Retina (tissue), 1 donor: ENCODE measurements at regions not wholly inside any gene's neighbourhood (a gene's known extent, or its start where the extent isn't known, plus 50 kb on each side); places are given as distances from the start of the nearest gene placed in this dataset.
"Not testable (repeated sequence)": the region's sequence is repeated elsewhere in the genome, so short reads cannot be mapped to it uniquely, and the experiment has no call there.

Source experiments
- DNase-seq: peaks from one replicate; pipeline ENCODE4 v3.0.0-alpha.2; 2016

GRCh38 chr7:145434811-145435210, 599.0 kb upstream of the TPK1 start:
- DNase-seq: no peak

DNA sequence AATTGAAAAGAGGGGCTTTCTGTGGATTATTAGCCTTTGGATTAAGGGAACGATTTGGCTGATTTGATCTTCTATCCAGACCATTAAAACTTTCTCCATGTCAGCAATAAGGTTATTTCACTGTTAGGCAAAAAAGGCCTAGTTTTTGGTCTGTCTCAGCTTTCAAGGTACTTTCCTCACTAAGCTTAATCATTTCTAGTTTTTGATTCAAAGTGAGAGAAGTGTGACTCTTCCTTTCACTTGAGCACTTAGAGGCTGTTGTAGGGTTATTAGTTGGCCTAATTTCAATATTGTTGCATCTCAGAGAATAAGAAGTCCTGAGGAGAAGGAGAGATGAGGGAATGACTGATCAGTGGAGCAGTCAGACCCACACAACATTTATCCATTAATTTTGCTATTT, 596.0 kb upstream of the TPK1 start:
- no peak for DNase-seq

DNA sequence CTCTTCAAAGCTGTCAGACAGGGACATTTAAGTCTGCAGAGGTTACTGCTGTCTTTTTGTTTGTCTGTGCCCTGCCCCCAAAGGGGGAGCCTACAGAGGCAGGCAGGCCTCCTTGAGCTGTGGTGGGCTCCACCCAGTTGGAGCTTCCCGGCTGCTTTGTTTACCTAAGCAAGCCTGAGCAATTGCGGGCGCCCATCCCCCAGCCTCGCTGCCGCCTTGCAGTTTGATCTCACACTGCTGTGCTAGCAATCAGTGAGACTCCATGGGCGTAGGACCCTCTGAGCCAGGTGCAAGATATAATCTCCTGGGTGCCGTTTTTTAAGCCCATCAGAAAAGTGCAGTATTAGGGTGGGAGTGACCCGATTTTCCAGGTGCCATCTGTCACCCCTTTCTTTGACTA, 582.6 kb upstream of the TPK1 start:
- DNase-seq: not testable (repeated sequence)

DNA sequence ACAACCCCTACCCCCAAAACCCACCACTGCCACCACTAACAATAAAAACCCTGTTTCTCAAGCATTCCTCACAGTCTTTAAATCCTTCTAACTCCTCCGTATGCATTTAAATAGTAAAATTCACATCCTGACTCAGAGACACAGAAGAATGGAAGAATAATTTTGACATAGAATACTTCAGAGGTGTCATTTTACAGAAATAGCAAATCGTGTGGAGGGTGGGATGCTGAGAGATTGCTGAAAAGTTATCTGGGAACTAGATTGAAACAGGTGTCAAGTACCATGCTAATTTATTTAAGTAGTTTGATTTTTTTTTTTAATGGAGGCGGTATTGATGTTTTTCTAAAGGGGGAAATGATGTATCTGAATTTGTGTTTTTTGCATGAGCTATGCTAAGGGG, 575.2 kb upstream of the TPK1 start:
- no peak for DNase-seq

GRCh38 chr7:145398758-145399157, 562.9 kb upstream of the TPK1 start:
- no peak for DNase-seq

GRCh38 chr7:145394126-145394525, 558.3 kb upstream of the TPK1 start:
- no peak for DNase-seq

- DNase-seq: no peak
Observed at GRCh38 chr7:145382762-145383161, 546.9 kb upstream of the TPK1 start.

DNA sequence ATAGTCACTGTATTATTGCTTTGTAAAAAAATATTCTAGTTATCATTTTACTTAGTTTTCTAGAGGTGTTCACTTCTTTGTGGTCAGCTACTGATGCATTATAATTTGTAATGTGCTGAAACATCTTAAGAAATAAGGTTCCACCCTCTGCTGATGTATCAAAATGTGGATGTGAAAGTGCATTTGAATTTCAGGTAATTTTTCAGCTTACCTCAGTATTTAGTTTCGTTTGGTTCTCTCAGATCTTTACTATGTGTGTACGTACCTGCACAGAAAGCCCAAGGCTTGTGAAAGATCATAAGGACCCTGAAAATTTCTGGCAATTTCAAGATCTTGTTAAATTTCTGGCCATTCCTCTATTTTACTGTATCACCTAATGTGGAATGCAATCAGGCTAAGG, 542.3 kb upstream of the TPK1 start:
- no peak for DNase-seq

- no peak for DNase-seq
Observed at GRCh38 chr7:145360511-145361100, 524.8 kb upstream of the TPK1 start.

DNA sequence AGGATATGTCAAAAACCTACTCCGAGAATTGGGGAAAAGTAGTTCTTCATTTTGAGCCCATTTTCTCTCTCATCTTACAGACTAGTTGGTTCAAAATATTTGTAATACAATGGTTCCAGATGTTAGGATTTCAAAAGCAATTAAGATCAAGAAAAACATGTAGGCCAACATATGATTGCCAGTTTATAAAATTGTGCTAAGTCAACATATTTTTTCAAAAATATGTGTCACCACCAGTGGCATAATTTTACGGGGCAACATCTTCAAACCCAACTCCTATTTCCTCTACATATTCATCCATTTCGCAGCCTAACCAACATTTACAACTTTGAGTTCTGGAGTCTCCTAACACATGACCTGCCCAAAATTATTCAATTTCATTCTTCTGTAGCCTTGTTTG, 514.5 kb upstream of the TPK1 start:
- DNase-seq: no peak

- not testable (repeated sequence) for DNase-seq
Observed at GRCh38 chr7:145349452-145349851, 513.6 kb upstream of the TPK1 start.

DNA sequence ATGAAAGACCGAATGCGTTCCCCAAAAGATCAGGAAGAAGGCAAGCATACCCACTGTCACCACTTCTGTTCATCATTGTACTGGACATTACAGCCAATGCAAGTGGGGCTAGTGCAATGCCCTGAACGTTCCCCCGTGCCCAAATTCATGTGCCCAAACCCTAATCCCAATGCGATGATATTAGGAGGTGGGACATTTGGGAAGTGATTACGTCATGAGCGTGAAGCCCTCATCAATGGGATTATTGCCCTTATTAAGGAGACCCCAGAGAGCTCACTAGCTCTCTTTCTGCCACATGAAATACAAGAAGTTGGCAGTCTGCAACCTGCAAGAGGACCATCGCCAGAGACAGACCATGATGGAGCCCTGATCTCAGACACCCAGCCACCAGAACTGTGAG, 511.4 kb upstream of the TPK1 start:
- DNase-seq: no peak

DNA sequence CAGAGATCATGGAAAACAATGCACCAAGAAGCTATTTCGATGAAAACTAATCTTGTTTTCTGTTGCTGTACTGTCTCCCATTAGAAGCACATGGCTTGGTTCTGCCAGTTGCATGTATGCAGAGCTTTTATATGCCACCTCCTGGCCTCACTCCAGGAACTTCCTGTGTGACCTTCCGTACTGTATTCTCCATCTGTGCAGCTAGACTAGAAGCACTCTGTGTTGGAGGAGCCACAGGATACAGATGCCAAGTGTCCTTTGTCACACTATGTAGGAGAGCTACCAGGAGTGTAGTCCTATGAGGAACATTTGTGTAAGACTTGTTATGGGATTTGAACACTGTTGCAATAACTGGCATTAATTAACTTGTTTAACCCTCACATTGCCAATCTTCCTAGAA, 503.5 kb upstream of the TPK1 start:
- DNase-seq: no peak

- no peak for DNase-seq
Observed at GRCh38 chr7:145331522-145331921, 495.7 kb upstream of the TPK1 start.

GRCh38 chr7:145331076-145331475, 495.2 kb upstream of the TPK1 start:
- DNase-seq: no peak

DNA sequence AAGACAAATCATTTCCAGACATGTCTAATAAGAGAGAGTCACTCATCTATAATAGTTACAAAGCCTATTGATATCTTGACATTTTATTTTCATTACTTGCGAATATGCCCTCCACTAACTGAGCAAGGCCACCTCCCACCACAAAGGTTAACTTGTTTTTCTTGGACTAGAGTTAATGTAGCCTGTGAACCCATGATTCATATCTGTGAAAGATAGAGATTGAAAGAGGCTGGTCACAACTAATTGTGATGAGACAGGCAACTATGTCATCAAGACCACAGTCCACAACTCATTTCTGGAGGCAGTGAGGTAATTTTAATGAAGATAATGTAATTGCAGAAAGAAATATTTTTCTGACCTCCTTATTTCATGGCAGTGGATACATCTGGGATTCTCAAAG, 491.8 kb upstream of the TPK1 start:
- DNase-seq: no peak

- no peak for DNase-seq
Observed at GRCh38 chr7:145324081-145324480, 488.2 kb upstream of the TPK1 start.

- DNase-seq: no peak
Observed at GRCh38 chr7:145313551-145313950, 477.7 kb upstream of the TPK1 start.

GRCh38 chr7:145293754-145294153, 457.9 kb upstream of the TPK1 start:
- no peak for DNase-seq

GRCh38 chr7:145293228-145293701, 457.4 kb upstream of the TPK1 start:
- no peak for DNase-seq

DNA sequence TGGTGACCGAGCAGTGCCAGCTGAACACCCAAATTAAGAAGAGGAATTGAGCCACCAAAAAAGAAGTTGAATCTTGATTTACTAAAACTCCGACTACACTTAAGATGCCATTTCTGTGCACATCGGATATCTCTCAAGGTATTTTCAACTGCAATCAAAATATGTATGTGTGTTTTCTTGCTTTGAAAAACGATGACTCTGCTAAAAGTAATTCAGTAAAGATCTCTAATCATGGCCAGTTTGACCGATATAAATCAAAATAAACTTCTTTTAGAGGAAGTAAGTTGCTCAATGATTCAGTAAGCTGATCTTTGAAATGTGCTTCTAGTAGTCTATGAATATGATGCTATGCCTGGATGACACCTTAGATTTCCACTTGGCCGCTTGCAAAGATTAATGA, 453.5 kb upstream of the TPK1 start:
- DNase-seq: no peak

DNA sequence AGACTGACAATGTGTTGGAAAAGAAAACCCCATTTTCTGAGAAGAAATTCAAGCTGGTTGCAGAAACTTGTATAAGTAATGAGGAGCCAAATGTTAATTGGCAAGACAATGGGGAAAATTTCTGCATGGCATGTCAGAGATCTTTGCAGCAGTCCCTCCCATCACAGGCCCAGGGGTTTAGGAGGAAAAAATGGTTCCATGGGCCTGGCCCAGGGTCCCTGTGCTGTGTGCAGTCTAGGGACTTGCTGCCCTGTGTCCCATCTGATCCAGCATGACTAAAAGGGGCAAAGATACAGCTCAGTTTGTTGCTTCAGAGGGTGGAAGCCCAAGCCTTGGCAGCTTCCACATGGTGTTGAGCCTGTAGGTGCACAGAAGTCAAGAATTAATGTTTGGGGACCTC, 440.3 kb upstream of the TPK1 start:
- no peak for DNase-seq

DNA sequence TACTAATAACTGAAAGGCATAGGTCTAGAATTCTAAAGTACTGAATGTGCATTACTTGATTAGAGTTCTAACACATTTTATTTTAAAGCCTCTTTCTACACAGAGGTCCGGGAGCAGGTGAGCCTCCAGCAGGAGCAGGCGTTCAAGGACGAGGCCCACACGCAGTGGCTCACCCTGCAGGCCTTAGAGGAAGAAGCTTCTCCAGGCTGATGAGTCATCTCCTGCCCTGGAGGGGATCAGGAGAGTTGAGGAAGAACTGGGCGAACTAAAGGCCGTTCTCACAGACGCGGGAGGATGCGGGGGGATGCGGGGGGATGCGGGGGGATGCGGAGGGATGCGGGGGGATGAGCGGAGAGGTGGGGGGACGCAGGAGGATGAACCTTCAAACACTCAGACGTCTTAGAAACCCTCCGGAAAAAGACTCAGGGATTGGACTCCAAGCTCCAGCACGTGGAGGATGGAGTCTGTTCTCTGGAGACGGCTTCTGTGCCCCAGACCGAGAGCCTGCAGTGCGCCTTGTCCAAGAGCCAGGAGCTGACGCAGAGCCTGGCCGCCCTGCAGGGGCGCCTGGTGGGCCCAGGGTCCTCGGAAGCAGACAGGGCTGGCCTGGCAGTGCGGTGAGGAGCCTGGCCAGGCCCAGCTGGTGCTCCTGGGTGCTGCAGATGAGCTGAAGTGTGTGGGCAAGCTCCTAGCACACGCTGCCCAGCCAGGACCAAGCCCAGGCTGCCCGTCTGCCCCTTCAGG, 433.7 kb upstream of the TPK1 start:
- DNase-seq: no peak

GRCh38 chr7:145265180-145265579, 429.3 kb upstream of the TPK1 start:
- no peak for DNase-seq

GRCh38 chr7:145263886-145264285, 428.0 kb upstream of the TPK1 start:
- DNase-seq: no peak
